ENCODE measurements at regions not wholly inside any gene's neighbourhood (a gene's known extent, or its start where the extent isn't known, plus 50 kb on each side); places are given as distances from the start of the nearest gene placed in this dataset.

DNA sequence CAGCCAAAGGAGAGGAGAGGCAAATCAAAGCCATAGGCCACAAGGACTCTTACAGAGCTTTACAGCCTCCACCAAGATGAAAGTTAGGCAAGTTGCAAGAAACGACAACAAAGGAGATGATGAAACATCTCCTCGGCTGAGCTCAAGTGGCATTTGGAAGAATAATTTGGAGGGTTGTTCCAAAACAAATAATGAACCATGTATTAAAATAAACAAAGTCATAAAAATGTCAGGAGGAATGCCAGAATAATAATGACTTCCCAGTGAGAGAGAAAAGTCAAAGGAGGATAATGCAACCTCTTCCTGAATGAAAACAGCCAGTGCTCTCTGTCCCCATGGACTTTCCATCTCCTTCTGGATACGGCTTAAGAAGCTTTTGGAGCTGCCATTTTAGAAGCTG is 371.4 kb upstream of the ID4 start:
- DNase-seq (ENCODE audit: low spot score): no peak

- no peak for DNase-seq (ENCODE audit: low spot score)
Observed at GRCh38 chr6:19470333-19470732, 366.8 kb upstream of the ID4 start.

DNA sequence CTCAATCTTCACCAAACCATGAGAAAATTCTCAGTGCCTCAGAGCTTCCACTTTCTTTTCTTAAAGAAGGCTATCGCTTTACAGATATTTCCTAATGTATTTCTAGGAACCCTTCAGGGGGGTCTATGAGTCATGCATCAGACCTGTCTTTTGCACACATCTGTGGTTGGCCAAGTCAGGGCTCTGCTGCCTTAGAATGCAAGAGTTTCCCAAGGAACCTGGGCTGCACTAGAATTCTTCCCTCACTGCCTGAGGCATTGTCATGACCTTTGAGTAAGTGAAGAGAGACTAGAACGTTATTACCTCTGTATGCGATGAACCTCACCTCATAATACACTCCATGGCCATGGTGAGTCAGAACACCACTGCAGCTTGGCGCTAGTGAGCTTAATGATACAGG is 365.0 kb upstream of the ID4 start:
- DNase-seq (ENCODE audit: low spot score): no peak

DNA sequence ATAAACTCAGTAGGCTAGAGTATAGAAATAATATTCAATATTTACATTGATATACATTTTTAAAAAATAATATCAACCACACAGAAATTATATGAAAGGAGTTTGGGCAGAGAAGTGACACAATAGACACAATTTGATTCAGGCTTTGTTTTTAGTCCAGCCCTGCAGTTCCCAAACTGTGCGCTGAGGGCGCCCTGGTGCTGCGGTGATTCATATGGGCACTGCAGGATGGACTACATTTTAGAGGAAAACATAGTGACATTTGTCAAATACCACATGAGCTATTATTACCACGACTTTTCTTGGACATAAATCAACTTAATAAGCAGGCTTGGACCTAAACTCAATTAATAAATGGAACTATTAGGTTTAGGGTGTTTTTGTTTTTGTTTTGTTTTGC is 364.3 kb upstream of the ID4 start:
- DNase-seq (ENCODE audit: low spot score): no peak

- DNase-seq (ENCODE audit: low spot score): no peak
Observed at GRCh38 chr6:19477563-19477962, 359.6 kb upstream of the ID4 start.

DNA sequence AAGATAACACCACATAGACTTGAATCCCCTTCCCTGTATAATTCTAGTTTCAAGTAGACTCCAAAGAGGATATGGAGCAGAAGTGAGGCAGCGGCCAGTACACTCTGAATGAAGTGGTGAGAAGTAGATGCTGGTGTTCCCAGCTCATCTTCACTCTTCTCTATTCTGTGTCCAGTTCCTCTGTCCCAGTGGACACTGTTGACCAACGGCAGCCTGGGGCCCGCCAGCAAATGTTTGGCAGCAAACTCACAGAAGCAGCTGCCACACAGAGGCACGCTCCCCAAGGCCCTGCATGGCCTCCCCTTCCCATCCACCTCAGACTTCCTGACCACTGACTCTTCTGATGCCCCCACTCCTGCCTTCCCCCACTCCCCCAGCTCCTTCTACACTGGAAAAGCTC is 358.9 kb upstream of the ID4 start:
- DNase-seq (ENCODE audit: low spot score): no peak

GRCh38 chr6:19478992-19479391 is 358.2 kb upstream of the ID4 start:
- no peak for DNase-seq (ENCODE audit: low spot score)

- DNase-seq (ENCODE audit: low spot score): no peak
Observed at GRCh38 chr6:19479551-19479950, 357.6 kb upstream of the ID4 start.

GRCh38 chr6:19492636-19493405 is 344.3 kb upstream of the ID4 start:
- no peak for DNase-seq (ENCODE audit: low spot score)

DNA sequence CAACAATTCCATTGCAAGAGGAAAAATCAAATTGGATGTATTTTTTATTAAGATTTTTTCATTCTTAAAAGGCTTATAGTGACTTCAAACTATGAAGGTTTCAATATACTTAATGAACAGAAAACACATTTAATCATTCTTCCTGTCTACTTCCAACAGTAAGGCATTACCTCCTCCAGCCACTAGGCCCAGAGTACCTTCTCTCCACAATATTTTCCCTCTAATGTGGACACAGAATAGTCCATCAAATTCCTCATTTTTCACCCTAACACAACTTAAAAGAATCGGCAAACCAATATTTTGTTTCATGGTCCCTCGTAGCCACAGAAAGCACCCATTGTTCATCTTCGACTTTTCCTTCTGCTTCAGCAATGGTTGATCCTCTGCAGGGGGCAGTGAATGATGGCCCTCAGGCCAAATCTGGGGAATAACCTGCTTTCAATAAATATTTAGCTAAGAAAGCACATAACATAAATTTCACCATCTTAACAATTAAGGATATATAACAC is 335.4 kb upstream of the ID4 start:
- no peak for DNase-seq (ENCODE audit: low spot score)

DNA sequence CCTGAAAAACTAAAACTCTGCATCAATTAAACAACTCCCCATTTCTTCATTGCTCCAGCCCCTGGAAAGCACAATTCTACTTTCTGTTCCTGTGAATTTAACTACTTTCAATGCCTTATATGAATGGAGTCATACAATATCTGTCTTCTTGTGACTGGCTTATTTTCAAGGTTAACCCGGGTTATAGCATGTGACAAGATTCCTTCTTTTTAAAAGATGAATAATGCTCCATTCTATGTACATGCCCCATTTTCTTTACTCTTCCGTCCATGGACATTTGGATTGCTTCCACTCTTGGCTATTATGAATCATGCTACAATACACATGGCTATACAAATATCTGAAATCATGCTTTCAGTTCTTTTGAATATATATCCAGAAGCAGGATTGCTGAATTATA is 334.9 kb upstream of the ID4 start:
- DNase-seq (ENCODE audit: low spot score): no peak

GRCh38 chr6:19515939-19516338 is 321.2 kb upstream of the ID4 start:
- no peak for DNase-seq (ENCODE audit: low spot score)

- no peak for DNase-seq (ENCODE audit: low spot score)
Observed at GRCh38 chr6:19519941-19520340, 317.2 kb upstream of the ID4 start.

DNA sequence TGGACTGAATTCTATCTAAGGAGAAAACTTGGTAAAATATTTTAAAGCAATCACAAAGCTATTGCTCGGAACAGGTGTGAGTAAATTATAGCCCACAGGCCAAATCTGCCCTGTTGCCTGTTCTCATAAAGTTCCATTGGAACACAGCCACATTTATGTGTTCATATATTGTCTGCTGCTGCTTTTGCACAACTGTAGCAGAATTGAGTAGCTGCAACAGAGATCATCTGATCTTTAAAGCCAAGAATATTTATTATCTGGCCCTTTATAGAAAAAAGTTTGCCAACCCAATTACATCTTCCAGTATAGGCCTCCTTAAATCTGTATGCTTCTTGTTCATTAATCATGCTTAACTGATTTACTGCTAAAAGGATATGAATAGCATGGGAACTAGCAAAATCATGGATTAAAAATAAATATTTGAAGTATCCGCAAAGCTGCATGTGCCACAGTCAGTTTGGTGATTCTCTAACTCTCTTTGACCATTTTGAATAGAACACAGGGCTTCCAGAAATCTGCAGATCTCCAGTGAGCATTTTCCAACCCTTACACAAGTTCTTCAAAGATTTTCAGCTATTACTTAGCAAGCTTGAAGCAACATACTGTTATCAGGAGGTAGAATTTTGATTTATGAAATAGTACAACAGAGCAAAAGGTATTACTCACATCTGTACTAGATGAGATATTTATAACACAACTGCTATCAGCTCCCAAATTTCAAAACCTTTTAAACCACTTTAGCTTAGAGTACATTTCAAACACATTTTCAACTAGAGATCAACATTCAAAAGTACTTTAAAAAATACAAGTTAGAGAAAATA is 312.6 kb upstream of the ID4 start:
- DNase-seq (ENCODE audit: low spot score): no peak

- DNase-seq (ENCODE audit: low spot score): no peak
Observed at GRCh38 chr6:19525673-19526072, 311.5 kb upstream of the ID4 start.

GRCh38 chr6:19530188-19530587 is 307.0 kb upstream of the ID4 start:
- DNase-seq (ENCODE audit: low spot score): no peak

DNA sequence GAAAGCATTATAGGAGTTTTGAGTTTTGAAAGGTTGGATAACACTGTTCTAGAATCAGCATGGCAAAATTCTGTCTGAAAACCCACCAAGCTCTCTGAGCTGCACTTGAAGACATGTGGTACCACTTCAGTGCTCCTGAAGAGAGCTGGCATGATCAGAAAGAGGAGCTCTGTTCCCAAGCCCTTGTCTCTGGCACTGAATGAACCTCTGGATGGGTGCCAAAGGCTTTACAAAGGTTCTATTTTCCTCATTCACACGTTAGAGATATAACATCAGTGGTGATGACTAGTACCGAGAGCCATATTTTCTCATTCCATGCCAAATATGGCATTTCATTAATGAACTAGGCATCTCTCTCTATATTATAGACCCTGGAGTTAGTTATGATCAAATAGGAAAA is 301.8 kb upstream of the ID4 start:
- no peak for DNase-seq (ENCODE audit: low spot score)

DNA sequence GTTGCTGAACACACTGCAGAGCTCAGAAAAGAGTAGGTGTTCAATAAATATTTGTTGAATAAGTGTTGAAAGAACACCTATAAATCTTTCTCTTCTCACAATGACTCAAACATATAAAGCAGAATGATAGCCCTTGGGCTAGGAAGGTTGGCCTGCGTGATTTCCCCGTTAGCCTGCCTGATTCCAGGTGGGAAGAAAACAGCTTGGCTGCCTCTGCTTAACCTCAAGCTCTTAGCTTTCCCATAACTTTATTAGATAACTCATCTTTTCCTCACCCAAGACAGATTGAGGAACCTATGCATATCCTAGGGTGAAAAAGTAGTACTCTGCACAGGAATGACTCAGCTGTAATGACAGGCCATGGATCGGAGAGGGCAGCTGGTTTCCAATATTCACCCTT is 300.3 kb upstream of the ID4 start:
- no peak for DNase-seq (ENCODE audit: low spot score)

GRCh38 chr6:19538096-19538495 is 299.1 kb upstream of the ID4 start:
- no peak for DNase-seq (ENCODE audit: low spot score)

GRCh38 chr6:19547507-19547906 is 289.7 kb upstream of the ID4 start:
- no peak for DNase-seq (ENCODE audit: low spot score)

DNA sequence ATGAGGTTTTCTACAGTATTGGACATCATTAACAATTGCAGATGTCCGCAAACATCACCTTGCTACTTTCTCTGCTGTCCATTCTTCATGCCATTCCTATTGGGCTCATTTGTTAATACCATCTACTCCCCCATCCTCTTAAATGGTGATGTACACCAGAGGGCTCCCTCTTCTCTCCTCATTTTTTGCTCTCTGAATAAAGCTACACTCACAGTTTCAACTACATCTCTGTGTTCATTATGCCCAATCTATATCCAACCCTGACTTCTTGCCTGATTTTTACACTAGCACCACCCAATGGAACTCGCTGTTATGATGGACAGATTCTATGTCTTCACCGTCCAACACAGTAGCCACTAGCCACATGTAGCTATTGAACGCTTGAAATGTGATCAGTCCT is 288.1 kb upstream of the ID4 start:
- DNase-seq (ENCODE audit: low spot score): no peak

- no peak for DNase-seq (ENCODE audit: low spot score)
Observed at GRCh38 chr6:19550380-19550779, 286.8 kb upstream of the ID4 start.

- DNase-seq (ENCODE audit: low spot score): no peak
Observed at GRCh38 chr6:19551611-19552010, 285.6 kb upstream of the ID4 start.

All from kidney capillary endothelial cell (primary cell).